Kidney (tissue), 13 donors: ENCODE measurements at regions not wholly inside any gene's neighbourhood (a gene's known extent, or its start where the extent isn't known, plus 50 kb on each side); places are given as distances from the start of the nearest gene placed in this dataset.

Source experiments
- DNase-seq, 5 donors: peaks; one replicate each; pipeline ENCODE4 v3.0.0-alpha.2; 2013 to 2020
- FAIRE-seq: peaks from 2 replicates; lab custom pipeline; 2012; peaks lifted over from hg19 to GRCh38; lab: Jason Lieb, UNC
- H3K27ac ChIP-seq, 2 donors: one replicate each; pipeline ENCODE4 v1.7.0; 2013; ENCODE audit warnings: low read depth in 2 of 2, low read length in 2 of 2, inconsistent platforms in 1 of 2
- H3K27me3 ChIP-seq: one replicate; pipeline ENCODE4 v1.7.1; 2013; ENCODE audit warnings: low read length, inconsistent platforms; ENCODE audit not compliant: control insufficient read depth, insufficient read depth
- H3K36me3 ChIP-seq, 3 donors: one replicate each; pipeline versions ENCODE4 v1.7.0 to v1.7.1; 2013; ENCODE audit warnings: low read length in 3 of 3, control low read depth in 1 of 3, inconsistent platforms in 1 of 3; ENCODE audit not compliant: insufficient read depth in 3 of 3, control insufficient read depth in 2 of 3
- H3K4me1 ChIP-seq, 3 donors: one replicate each; pipeline versions ENCODE4 v1.7.0 to v1.7.1; 2013; ENCODE audit warnings: low read length in 3 of 3, inconsistent platforms in 1 of 3, low read depth in 1 of 3; ENCODE audit not compliant: control insufficient read depth in 2 of 3, insufficient read depth in 2 of 3
- H3K4me3 ChIP-seq, 3 donors: one replicate each; pipeline versions ENCODE4 v1.7.0 to v1.8.1; 2013; ENCODE audit warnings: low read length in 3 of 3, control low read depth in 1 of 3, inconsistent platforms in 1 of 3
- H3K9ac ChIP-seq, 3 donors: one replicate each; pipeline versions ENCODE4 v1.7.0 to v1.7.1; 2013; ENCODE audit warnings: low read length in 3 of 3, control low read depth in 1 of 3, inconsistent platforms in 1 of 3
- H3K9me3 ChIP-seq, 3 donors: one replicate each; pipeline versions ENCODE4 v1.7.0 to v1.7.1; 2013; ENCODE audit warnings: low read length in 3 of 3, control low read depth in 1 of 3, inconsistent platforms in 1 of 3; ENCODE audit not compliant: control insufficient read depth in 2 of 3, insufficient read depth in 1 of 3
- intact Hi-C: fragments of 100-400 bp; cut with DNase I; formaldehyde crosslinking; loops from one replicate; pipeline ENCODE4 v1.11.1; 2022
- TF ChIP-seq, protein P1 (sequence below): IDR thresholded peaks from 3 replicates; pipeline ENCODE4 v1.5.1; 2012; ENCODE audit warnings: mild to moderate bottlenecking, moderate library complexity, borderline replicate concordance; ENCODE audit not compliant: insufficient read depth; ENCODE audit errors: extremely low read depth
- donor health status: control.
- donor health status: control.
- donor health status: control.
- donor health status: control.
- donor health status: control.
- donor health status: DM: yes; HTN: yes; CAD: no.
- donor health status: Normal renal cell carcinoma (clear cell type).

GRCh38 chr10:78511324-78512204 lies 477.9 kb downstream of the RPS24 start:
- TF ChIP-seq, protein P1, sequence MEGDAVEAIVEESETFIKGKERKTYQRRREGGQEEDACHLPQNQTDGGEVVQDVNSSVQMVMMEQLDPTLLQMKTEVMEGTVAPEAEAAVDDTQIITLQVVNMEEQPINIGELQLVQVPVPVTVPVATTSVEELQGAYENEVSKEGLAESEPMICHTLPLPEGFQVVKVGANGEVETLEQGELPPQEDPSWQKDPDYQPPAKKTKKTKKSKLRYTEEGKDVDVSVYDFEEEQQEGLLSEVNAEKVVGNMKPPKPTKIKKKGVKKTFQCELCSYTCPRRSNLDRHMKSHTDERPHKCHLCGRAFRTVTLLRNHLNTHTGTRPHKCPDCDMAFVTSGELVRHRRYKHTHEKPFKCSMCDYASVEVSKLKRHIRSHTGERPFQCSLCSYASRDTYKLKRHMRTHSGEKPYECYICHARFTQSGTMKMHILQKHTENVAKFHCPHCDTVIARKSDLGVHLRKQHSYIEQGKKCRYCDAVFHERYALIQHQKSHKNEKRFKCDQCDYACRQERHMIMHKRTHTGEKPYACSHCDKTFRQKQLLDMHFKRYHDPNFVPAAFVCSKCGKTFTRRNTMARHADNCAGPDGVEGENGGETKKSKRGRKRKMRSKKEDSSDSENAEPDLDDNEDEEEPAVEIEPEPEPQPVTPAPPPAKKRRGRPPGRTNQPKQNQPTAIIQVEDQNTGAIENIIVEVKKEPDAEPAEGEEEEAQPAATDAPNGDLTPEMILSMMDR, result no peak

DNA sequence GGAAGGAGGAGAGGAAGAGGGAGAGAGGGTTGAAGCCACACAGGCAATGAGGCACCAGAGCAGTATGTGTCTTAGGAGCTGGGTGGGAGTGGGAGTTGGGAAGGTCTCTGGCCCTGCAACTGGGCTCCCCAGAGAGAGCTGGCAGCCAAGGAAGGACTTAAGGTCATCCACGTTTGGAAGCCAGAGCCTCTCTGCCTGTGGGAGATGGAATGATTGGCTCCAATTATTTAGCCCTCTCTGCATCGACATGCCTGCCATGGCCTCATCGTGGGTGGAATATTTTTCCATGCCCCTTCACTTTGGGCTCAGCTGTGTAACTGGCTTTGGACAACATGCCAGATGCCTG lies 478.5 kb downstream of the RPS24 start:
- no peaks in the 10 kb centered on the region for H3K4me1 ChIP-seq

More at GRCh38 chr10:78511324-78512204, 477.9 kb downstream of the RPS24 start:
- no peaks in the 10 kb centered on the region for H3K4me1 ChIP-seq
- H3K36me3 ChIP-seq, result no peaks in the 10 kb centered on the region
- no peak overlapping the region for H3K4me3 ChIP-seq
- H3K27ac ChIP-seq, result no peak overlapping the region
- no peaks in the 10 kb centered on the region for H3K9me3 ChIP-seq
- H3K27me3 ChIP-seq, result no peaks in the 10 kb centered on the region
- DNase-seq, result peak in 1 of 5 donors; percentile 19
- no peak for FAIRE-seq
- intact Hi-C loops, result no loop called here
- H3K9ac ChIP-seq, result no peak overlapping the region

DNA sequence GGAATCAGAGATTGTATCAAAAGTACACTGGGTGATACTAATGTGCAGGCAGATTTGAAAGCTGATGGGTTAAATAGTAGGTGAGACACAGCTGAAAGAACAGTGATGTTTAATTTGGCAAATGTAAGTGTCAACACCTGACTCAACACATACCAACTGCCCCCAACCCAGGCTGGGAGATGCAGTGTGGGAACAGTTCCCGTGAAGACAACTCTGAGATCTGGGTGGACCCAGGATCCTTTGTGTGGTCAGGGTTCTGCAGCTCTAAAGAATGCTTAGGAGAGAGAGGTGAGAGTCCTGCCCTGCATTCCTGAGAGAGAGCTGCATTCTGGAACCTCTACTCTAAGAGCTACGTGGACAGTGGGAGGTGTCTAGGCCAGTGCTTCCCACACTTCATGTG lies 479.7 kb downstream of the RPS24 start:
- Histone ChIP-seq H3K9me3 (no peaks in the 10 kb centered on the region), H3K27ac (no peak overlapping the region), H3K9ac (no peak overlapping the region), H3K27me3 (no peaks in the 10 kb centered on the region), H3K36me3 (no peaks in the 10 kb centered on the region), H3K4me1 (no peaks in the 10 kb centered on the region), H3K4me3 (no peak overlapping the region)
- no peak for DNase-seq
- TF ChIP-seq, protein P1, result no peak
- intact Hi-C loops, result no loop called here
- no peak for FAIRE-seq

More for the DNA sequence above, 478.5 kb downstream of the RPS24 start:
- Histone ChIP-seq H3K27ac (no peak overlapping the region), H3K9me3 (no peaks in the 10 kb centered on the region), H3K9ac (no peak overlapping the region), H3K36me3 (no peaks in the 10 kb centered on the region), H3K4me3 (no peak overlapping the region), H3K27me3 (no peaks in the 10 kb centered on the region)
- TF ChIP-seq, protein P1, result no peak
- FAIRE-seq, result no peak
- intact Hi-C loops, result no loop called here
- no peak for DNase-seq
